ENCODE measurements at regions not wholly inside any gene's neighbourhood (a gene's known extent, or its start where the extent isn't known, plus 50 kb on each side); places are given as distances from the start of the nearest gene placed in this dataset.

DNA sequence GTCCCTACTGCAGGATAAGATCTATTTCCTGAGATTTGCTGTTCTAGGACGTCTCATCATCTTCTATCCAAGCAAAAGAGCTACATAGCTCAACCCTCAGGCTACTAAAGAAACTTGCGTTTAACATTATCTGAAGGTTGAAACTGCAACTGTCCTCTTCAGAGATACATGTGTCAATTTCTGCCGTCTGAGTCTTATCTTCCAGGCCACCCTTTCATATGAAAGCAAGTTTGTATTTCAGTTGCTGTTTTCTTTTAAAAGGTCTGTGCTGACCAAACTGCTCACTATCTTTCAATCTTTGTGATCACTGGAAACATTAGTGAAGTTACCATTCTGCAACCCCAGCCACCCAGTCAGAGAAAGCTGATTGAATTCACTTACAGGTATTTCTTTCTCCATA is 108.6 kb upstream of the RAB3GAP2 start:
- Mint-ChIP-seq H3K27me3 (peaks cover 82% of the 10 kb centered on the region), H3K4me3 (ENCODE audit: low read depth) (no peak overlapping the region), H3K9me3 (ENCODE audit: low read depth) (peaks cover 12% of the 10 kb centered on the region), H3K36me3 (ENCODE audit: insufficient read depth) (no peaks in the 10 kb centered on the region), H3K4me1 (ENCODE audit: low read depth) (peaks cover 15% of the 10 kb centered on the region), H3K27ac (no peak overlapping the region)
- TF ChIP-seq, protein P1, sequence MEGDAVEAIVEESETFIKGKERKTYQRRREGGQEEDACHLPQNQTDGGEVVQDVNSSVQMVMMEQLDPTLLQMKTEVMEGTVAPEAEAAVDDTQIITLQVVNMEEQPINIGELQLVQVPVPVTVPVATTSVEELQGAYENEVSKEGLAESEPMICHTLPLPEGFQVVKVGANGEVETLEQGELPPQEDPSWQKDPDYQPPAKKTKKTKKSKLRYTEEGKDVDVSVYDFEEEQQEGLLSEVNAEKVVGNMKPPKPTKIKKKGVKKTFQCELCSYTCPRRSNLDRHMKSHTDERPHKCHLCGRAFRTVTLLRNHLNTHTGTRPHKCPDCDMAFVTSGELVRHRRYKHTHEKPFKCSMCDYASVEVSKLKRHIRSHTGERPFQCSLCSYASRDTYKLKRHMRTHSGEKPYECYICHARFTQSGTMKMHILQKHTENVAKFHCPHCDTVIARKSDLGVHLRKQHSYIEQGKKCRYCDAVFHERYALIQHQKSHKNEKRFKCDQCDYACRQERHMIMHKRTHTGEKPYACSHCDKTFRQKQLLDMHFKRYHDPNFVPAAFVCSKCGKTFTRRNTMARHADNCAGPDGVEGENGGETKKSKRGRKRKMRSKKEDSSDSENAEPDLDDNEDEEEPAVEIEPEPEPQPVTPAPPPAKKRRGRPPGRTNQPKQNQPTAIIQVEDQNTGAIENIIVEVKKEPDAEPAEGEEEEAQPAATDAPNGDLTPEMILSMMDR (IDR thresholded peaks at IDR 0.05; ENCODE audit: unreplicated experiment), result no peak
- DNase-seq (ENCODE audit: low spot score, unreplicated experiment), result no peak

DNA sequence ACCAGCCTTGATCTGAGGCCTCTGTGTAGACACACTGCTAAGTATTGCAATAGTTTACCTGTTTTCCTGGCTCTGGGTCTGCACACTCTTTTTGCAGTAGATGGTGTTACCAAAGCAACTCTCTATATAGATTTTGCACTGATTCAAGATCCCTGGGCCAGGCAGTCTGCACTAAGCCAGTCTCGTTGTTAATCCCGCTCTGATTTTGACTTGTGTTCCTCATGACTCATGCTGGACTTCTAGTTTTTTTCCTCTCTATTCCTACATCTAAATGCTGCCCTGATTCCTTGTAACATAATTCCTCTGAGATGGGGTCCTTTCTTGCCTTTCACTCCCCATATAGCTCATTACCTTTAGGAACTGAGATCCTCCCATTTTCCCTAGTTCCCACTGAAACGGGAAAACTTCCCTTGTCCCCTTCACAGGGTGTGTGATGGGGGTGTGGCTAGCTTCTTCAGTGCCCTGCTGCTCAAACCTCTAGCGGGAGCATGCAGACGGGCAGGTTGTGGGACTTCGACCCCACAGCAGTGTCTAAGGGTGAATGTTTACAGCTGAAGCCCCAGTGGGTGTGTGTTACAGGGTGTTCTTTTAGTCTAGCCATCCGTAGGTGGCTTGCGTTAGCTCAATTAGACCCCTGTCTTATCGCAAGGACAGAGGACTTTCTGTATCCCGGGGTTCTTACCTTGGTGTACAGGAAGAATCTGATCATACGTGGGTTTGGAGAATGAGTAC is 106.5 kb upstream of the RAB3GAP2 start:
- Mint-ChIP-seq H3K27me3 (peaks cover 71% of the 10 kb centered on the region), H3K36me3 (ENCODE audit: insufficient read depth) (no peaks in the 10 kb centered on the region), H3K4me3 (ENCODE audit: low read depth) (no peak overlapping the region), H3K9me3 (ENCODE audit: low read depth) (peaks cover 8% of the 10 kb centered on the region), H3K27ac (no peak overlapping the region), H3K4me1 (ENCODE audit: low read depth) (peaks cover 7% of the 10 kb centered on the region)
- TF ChIP-seq, protein P1 (IDR thresholded peaks at IDR 0.05; ENCODE audit: unreplicated experiment), result no peak
- no peak for DNase-seq (ENCODE audit: low spot score, unreplicated experiment)

DNA sequence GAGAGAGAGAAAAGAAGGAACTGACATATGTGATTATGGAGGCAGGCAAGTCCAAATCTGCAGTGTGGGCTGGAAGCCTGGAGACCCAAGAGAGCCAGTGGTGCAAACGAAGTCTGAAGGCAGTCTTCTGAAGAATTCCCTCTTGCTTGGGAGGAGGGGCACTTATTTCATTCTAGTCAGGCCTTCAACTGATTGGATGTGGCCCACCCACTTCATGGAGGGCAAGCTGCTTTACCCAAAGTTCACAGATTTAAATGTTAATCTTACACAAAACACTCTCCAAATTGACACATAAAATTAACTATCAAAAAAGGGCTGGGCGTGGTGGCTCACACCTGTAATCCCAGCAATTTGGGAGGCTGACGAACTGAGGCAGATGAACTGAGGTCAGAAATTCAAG is 103.5 kb upstream of the RAB3GAP2 start:
- no peak overlapping the region for H3K4me3 Mint-ChIP-seq (ENCODE audit: low read depth)

DNA sequence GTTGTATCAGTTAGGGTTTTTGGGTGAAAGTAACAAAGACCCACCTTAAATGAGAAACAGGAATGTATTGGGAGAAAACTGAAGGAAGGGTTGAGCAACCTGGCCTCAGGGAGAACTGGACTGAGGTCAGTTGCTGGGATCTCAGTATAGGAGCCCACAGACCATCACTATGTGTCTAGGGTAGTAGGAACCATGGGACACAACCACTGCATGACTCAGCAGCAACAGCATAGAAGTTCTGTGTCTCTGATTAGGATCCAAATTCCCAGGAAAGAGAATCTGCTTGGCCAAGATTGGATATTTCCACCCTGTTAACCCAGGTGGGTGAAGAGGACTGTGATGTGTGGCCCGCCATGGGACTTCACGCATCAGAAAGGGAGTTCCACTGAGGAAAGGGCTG is 102.2 kb upstream of the RAB3GAP2 start:
- Mint-ChIP-seq H3K27me3 (peaks cover 57% of the 10 kb centered on the region), H3K9me3 (ENCODE audit: low read depth) (peaks cover 3% of the 10 kb centered on the region), H3K36me3 (ENCODE audit: insufficient read depth) (no peaks in the 10 kb centered on the region)

More for the DNA sequence above, 103.5 kb upstream of the RAB3GAP2 start:
- Mint-ChIP-seq H3K27me3 (peaks cover 57% of the 10 kb centered on the region), H3K9me3 (ENCODE audit: low read depth) (peaks cover 8% of the 10 kb centered on the region), H3K4me1 (ENCODE audit: low read depth) (peaks cover 2% of the 10 kb centered on the region), H3K36me3 (ENCODE audit: insufficient read depth) (no peaks in the 10 kb centered on the region), H3K27ac (no peak overlapping the region)
- TF ChIP-seq, protein P1 (IDR thresholded peaks at IDR 0.05; ENCODE audit: unreplicated experiment), result no peak
- DNase-seq (ENCODE audit: low spot score, unreplicated experiment), result no peak

DNA sequence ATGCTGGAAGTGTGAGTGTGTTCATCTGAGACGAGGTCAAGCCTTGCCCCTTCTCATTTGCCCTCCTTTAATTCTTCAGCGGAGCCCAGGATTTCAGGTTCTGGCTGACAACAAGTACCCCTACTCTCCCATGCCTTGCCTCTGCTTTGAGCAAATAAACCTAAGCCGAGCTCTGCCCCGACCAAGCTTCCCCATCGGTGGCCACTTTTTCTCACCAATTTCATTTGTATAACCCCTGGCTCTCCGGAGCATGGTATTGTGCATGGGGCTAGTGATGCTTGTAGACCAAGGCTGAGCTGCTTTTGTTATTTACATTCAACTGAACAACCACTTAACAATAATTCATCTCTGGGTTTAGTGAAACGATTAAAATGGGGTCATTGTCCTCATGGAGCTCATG is 100.2 kb upstream of the RAB3GAP2 start:
- peaks cover 3% of the 10 kb centered on the region for H3K9me3 Mint-ChIP-seq (ENCODE audit: low read depth)
- no peaks in the 10 kb centered on the region for H3K36me3 Mint-ChIP-seq (ENCODE audit: insufficient read depth)
- no peak overlapping the region for H3K27ac Mint-ChIP-seq
- no peak overlapping the region for H3K4me3 Mint-ChIP-seq (ENCODE audit: low read depth)
- H3K4me1 Mint-ChIP-seq (ENCODE audit: low read depth), result peaks cover 16% of the 10 kb centered on the region
- peaks cover 41% of the 10 kb centered on the region for H3K27me3 Mint-ChIP-seq
- no peak for DNase-seq (ENCODE audit: low spot score, unreplicated experiment)
- TF ChIP-seq, protein P1 (IDR thresholded peaks at IDR 0.05; ENCODE audit: unreplicated experiment), result no peak

More for the DNA sequence above, 102.2 kb upstream of the RAB3GAP2 start:
- H3K4me3 Mint-ChIP-seq (ENCODE audit: low read depth), result no peak overlapping the region
- H3K27ac Mint-ChIP-seq, result no peak overlapping the region
- peaks cover 9% of the 10 kb centered on the region for H3K4me1 Mint-ChIP-seq (ENCODE audit: low read depth)
- TF ChIP-seq, protein P1 (IDR thresholded peaks at IDR 0.05; ENCODE audit: unreplicated experiment), result no peak
- no peak for DNase-seq (ENCODE audit: low spot score, unreplicated experiment)
